B cell (primary cell): ENCODE measurements at regions not wholly inside any gene's neighbourhood (a gene's known extent, or its start where the extent isn't known, plus 50 kb on each side); places are given as distances from the start of the nearest gene placed in this dataset.

Experiments
- ATAC-seq: fragments of 200-7000 bp; cut with Tn5 transposase; one replicate; pipeline ENCODE4 v1.10.0; 2021; ENCODE audit warnings: low read depth, mild to moderate bottlenecking, moderate number of reproducible peaks, moderate library complexity
- CTCF ChIA-PET: fragments of 350-600 bp; sonication (Branson Sonifier 250); formaldehyde crosslinking; loops from one replicate; lab custom pipeline; 2021; ENCODE audit warnings: antibody characterized with exemption, inconsistent platforms; lab: Charles Lee
- POLR2A ChIA-PET: fragments of 350-600 bp; sonication (Branson Sonifier 250); formaldehyde crosslinking; loops from one replicate; lab custom pipeline; 2021; ENCODE audit warnings: antibody characterized with exemption; lab: Charles Lee
- DNase-seq: peaks from one replicate; pipeline ENCODE4 v3.0.0; 2013
- H2AFZ ChIP-seq: 2 replicates; pipeline ENCODE4 v1.6.1; 2012; ENCODE audit warnings: mild to moderate bottlenecking, low read depth, low read length; ENCODE audit not compliant: insufficient read depth, poor library complexity, severe bottlenecking
- H3K27ac ChIP-seq, 2 donors: 1 replicate in 1 of 2; 2 replicates in 1 of 2; pipeline ENCODE4 v1.5.1; 2012 to 2013; ENCODE audit warnings: low read length in 2 of 2, mild to moderate bottlenecking in 2 of 2, moderate library complexity in 1 of 2
- H3K27me3 ChIP-seq, 4 experiments: fragments of 200-600 bp in 1 of 4; sonication (generic) in 1 of 4; replicated peaks in 1 of 4; 1 replicate in 2 of 4; 2 replicates in 2 of 4; pipeline versions ENCODE4 v1.6.1 to v1.7.0; 2013 to 2016; ENCODE audit warnings: low read length in 3 of 4, mild to moderate bottlenecking in 2 of 4, mixed read lengths in 1 of 4, moderate library complexity in 1 of 4; ENCODE audit not compliant: insufficient read depth in 4 of 4, control insufficient read depth in 3 of 4; ENCODE audit errors: control extremely low read depth in 1 of 4
- H3K36me3 ChIP-seq, 2 experiments: replicated peaks in 1 of 2; 1 replicate in 1 of 2; 2 replicates in 1 of 2; pipeline versions ENCODE4 v1.6.1 to v1.7.1; 2013; ENCODE audit warnings: low read length in 1 of 2; ENCODE audit not compliant: insufficient read depth in 2 of 2, control insufficient read depth in 1 of 2; ENCODE audit errors: control extremely low read depth in 1 of 2, extremely low read depth in 1 of 2
- H3K4me1 ChIP-seq, 2 donors: fragments of 200-600 bp in 1 of 2; sonication (generic) in 1 of 2; 1 replicate in 1 of 2; 2 replicates in 1 of 2; pipeline versions ENCODE4 v1.5.1 to v1.6.1; 2013 to 2017; ENCODE audit warnings: low read length in 2 of 2; ENCODE audit not compliant: control insufficient read depth in 2 of 2, insufficient read depth in 2 of 2
- H3K4me2 ChIP-seq: replicated peaks from 2 replicates; pipeline ENCODE3; 2012; ENCODE audit warnings: mild to moderate bottlenecking, low read depth, low read length; ENCODE audit not compliant: poor library complexity, severe bottlenecking
- H3K4me3 ChIP-seq, 5 experiments: fragments of 200-600 bp in 1 of 5; sonication (generic) in 1 of 5; 1 replicate in 3 of 5; 2 replicates in 2 of 5; pipeline versions ENCODE4 v1.5.1 to v1.7.0; 2011 to 2016; ENCODE audit warnings: low read length in 4 of 5, mild to moderate bottlenecking in 4 of 5, low read depth in 2 of 5, control low read depth in 1 of 5, moderate library complexity in 1 of 5; ENCODE audit not compliant: insufficient read depth in 1 of 5; ENCODE audit errors: control extremely low read depth in 1 of 5, extremely low read depth in 1 of 5
- H3K79me2 ChIP-seq: fragments of 200-600 bp; sonication (generic); one replicate; pipeline ENCODE4 v1.6.0; 2016; ENCODE audit warnings: low read length; ENCODE audit not compliant: control insufficient read depth, insufficient read depth
- H3K9ac ChIP-seq: fragments of 200-600 bp; sonication (generic); 2 replicates; pipeline ENCODE4 v1.6.1; 2017; ENCODE audit warnings: mild to moderate bottlenecking, low read length, moderate library complexity
- H3K9me3 ChIP-seq, 3 donors: one replicate each; pipeline versions ENCODE4 v1.6.1 to v1.7.1; 2013; ENCODE audit warnings: low read length in 2 of 3; ENCODE audit not compliant: control insufficient read depth in 2 of 3, insufficient read depth in 1 of 3; ENCODE audit errors: control extremely low read depth in 1 of 3
- H4K20me1 ChIP-seq: 2 replicates; pipeline ENCODE4 v1.6.0; 2012; ENCODE audit warnings: mild to moderate bottlenecking, low read length; ENCODE audit not compliant: insufficient read depth, control insufficient read depth, poor library complexity, severe bottlenecking
- H3K27ac Mint-ChIP-seq: one replicate; pipeline ENCODE4 v1.8.0; 2021; ENCODE audit warnings: mixed read lengths
- H3K27me3 Mint-ChIP-seq: one replicate; pipeline ENCODE4 v1.8.0; 2021; ENCODE audit warnings: mixed read lengths
- H3K4me1 Mint-ChIP-seq: one replicate; pipeline ENCODE4 v1.8.0; 2021; ENCODE audit warnings: mixed read lengths
- H3K4me3 Mint-ChIP-seq: one replicate; pipeline ENCODE4 v1.8.0; 2021; ENCODE audit warnings: mixed read lengths
- H3K9me3 Mint-ChIP-seq: one replicate; pipeline ENCODE4 v1.8.0; 2022; ENCODE audit warnings: mixed read lengths; ENCODE audit not compliant: insufficient read depth
- EZH2 ChIP-seq: IDR thresholded peaks from 2 replicates; pipeline ENCODE4 v1.6.1; 2012; ENCODE audit warnings: borderline replicate concordance, low read depth, mild to moderate bottlenecking, moderate library complexity, low read length; ENCODE audit not compliant: insufficient read depth, poor library complexity, severe bottlenecking
- WGBS: methylation state at CpG from one replicate; pipeline ENCODE4 v1.1.5; 2013; ENCODE audit warnings: missing lambda C conversion rate; ENCODE audit not compliant: insufficient coverage; 5-methylcytosine and 5-hydroxymethylcytosine counted together
- intact Hi-C: fragments of 100-400 bp; cut with micrococcal nuclease; formaldehyde crosslinking; loops from one replicate; pipeline ENCODE4 v1.10.0; 2022
- TF ChIP-seq, protein P1 (sequence below): fragments of 200-600 bp; IDR thresholded peaks from one replicate; pipeline ENCODE4 v1.8.0; 2022; ENCODE audit warnings: antibody characterized with exemption, mild to moderate bottlenecking

DNA sequence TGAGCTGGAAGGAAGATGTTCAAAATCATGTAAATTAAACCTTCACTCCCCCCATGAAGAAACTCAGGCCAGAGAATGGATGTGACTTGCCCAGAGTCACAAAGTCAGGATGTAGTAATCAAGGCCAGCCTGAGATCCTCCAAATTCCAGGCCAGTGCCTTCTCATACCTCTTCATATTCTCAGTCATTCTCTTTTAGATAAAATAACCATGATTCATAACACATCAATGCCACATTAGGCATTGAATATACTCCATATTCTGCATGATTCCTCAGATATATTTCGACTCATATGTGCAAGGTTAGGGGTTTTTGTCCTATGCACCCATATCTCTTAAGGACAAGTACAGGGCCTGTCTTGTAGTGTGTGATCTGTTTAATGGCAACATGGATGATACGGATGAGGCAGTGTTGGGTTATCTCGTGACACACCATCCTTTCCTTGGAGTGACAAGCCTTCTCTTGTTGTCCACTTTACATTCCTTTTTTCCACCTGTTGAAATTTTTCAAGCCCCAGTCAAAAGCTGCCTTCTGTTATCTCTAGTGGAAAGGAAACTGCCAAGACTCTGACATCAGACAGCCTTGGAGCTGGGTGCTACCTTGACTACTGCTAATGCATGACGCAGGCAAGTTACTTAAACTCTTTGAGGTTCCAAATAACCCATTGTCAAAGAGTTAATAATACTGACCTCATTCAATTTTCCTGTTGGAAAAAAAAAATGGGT, 227.5 kb upstream of the NR4A3 start:
- 100% methylated on average over 1 of the region's 4 CpGs for WGBS
- POLR2A ChIA-PET = no interaction called here
- peak overlapping the region; percentile 17 for H3K4me3 Mint-ChIP-seq

DNA sequence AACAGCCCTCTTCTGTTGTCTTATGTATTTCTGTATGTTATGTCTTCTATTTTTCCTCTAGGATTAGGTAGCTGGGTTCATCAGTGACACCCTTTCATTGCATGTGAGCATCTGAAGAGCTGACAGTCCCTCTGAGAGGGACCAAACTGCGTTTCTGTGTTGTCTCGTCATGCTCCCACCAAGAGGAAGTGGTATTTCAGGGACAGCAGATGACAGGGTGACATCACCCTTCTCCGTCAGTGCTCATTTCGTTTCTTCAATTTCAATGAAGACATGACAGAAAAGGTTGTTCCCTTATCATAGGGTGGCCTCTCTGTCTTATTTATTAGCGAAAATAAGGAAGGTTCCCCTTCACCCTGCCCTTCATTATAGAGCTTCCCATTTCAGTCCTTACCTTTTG, 225.9 kb upstream of the NR4A3 start:
- 3% methylated on average over 4 of the region's 5 CpGs for WGBS
- TF ChIP-seq, protein P1, sequence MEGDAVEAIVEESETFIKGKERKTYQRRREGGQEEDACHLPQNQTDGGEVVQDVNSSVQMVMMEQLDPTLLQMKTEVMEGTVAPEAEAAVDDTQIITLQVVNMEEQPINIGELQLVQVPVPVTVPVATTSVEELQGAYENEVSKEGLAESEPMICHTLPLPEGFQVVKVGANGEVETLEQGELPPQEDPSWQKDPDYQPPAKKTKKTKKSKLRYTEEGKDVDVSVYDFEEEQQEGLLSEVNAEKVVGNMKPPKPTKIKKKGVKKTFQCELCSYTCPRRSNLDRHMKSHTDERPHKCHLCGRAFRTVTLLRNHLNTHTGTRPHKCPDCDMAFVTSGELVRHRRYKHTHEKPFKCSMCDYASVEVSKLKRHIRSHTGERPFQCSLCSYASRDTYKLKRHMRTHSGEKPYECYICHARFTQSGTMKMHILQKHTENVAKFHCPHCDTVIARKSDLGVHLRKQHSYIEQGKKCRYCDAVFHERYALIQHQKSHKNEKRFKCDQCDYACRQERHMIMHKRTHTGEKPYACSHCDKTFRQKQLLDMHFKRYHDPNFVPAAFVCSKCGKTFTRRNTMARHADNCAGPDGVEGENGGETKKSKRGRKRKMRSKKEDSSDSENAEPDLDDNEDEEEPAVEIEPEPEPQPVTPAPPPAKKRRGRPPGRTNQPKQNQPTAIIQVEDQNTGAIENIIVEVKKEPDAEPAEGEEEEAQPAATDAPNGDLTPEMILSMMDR = no peak
- TF ChIP-seq EZH2 = no peak
- H3K9me3 ChIP-seq = no peaks in the 10 kb centered on the region
- H3K27me3 Mint-ChIP-seq = no peaks in the 10 kb centered on the region
- intact Hi-C loops = loop anchor here (10.0 kb wide), 1 partner anchor 219 kb away; no protein-coding TSS in a partner anchor
- peak overlapping the region in 1 of 2 donors; percentile 38 for H3K27ac ChIP-seq
- peak; percentile 85 for DNase-seq
- no peaks in the 10 kb centered on the region for H3K9me3 Mint-ChIP-seq
- H3K4me3 Mint-ChIP-seq = peak overlapping the region; percentile 53
- peak; percentile 68 for ATAC-seq
- H3K4me1 ChIP-seq = peaks cover 29% of the 10 kb centered on the region in 2 donors
- H4K20me1 ChIP-seq = no peaks in the 10 kb centered on the region
- no peaks in the 10 kb centered on the region for H3K36me3 ChIP-seq
- POLR2A ChIA-PET = no interaction called here
- H3K4me1 Mint-ChIP-seq = peaks cover 52% of the 10 kb centered on the region
- peak overlapping the region; percentile 35 for H3K4me2 ChIP-seq
- H3K4me3 ChIP-seq = no peak overlapping the region
- H3K27ac Mint-ChIP-seq = peak overlapping the region; percentile 84
- peak overlapping the region; percentile 11 for H3K9ac ChIP-seq
- CTCF ChIA-PET = no interaction called here
- no peaks in the 10 kb centered on the region for H3K27me3 ChIP-seq
- no peaks in the 10 kb centered on the region for H3K79me2 ChIP-seq
- peak overlapping the region; percentile 45 for H2AFZ ChIP-seq

More for the DNA sequence above, 227.5 kb upstream of the NR4A3 start:
- ATAC-seq = no peak
- TF ChIP-seq, protein P1 = no peak
- no peak for TF ChIP-seq EZH2
- Histone ChIP-seq H3K79me2 (no peaks in the 10 kb centered on the region), H2AFZ (no peak overlapping the region), H4K20me1 (no peaks in the 10 kb centered on the region), H3K4me2 (no peak overlapping the region), H3K36me3 (no peaks in the 10 kb centered on the region), H3K4me1 (peaks cover 35 to 36% of the 10 kb centered on the region in 2 donors), H3K4me3 (no peak overlapping the region), H3K27ac (no peak overlapping the region), H3K9ac (no peak overlapping the region), H3K27me3 (no peaks in the 10 kb centered on the region), H3K9me3 (no peaks in the 10 kb centered on the region)
- no peak for DNase-seq
- H3K27ac Mint-ChIP-seq = peak overlapping the region; percentile 64
- peaks cover 61% of the 10 kb centered on the region for H3K4me1 Mint-ChIP-seq
- CTCF ChIA-PET = no interaction called here
- no peaks in the 10 kb centered on the region for H3K27me3 Mint-ChIP-seq
- no peaks in the 10 kb centered on the region for H3K9me3 Mint-ChIP-seq
- intact Hi-C loops = loop anchor here (5.0 to 10.0 kb wide), 3 partner anchors 68 to 221 kb away; no protein-coding TSS in a partner anchor
